ENCODE measurements at regions not wholly inside any gene's neighbourhood (a gene's known extent, or its start where the extent isn't known, plus 50 kb on each side); places are given as distances from the start of the nearest gene placed in this dataset.

GRCh38 chr7:68143345-68143744, 1146.7 kb downstream of the TYW1 start:
- no peak overlapping the region for H3K9ac ChIP-seq
- no peaks in the 10 kb centered on the region for H3K36me3 ChIP-seq
- H4K20me1 ChIP-seq, result no peaks in the 10 kb centered on the region
- H3K4me1 ChIP-seq, result peaks cover 0 to 29% (median 0%) of the 10 kb centered on the region in 10 experiments; a peak in 5 of 20 replicates
- TF ChIP-seq Cebpa-rat (IDR thresholded peaks at IDR 0.05), result no peak
- H3K4me3 ChIP-seq, result no peak overlapping the region
- peak overlapping the region in 1 of 11 experiments; percentile 22; a peak in 1 of 22 replicates for H3K4me2 ChIP-seq
- H3K9me3 ChIP-seq (replicated peaks in 1 of 11), result peaks cover 27 to 48% (median 35%) of the 10 kb centered on the region in 11 experiments
- peak overlapping the region in 1 of 11 experiments; percentile 29; a peak in 1 of 22 replicates for H3K27ac ChIP-seq
- H3K27me3 ChIP-seq, result no peaks in the 10 kb centered on the region

- Histone ChIP-seq H3K27ac (no peak overlapping the region), H3K9me3 (replicated peaks in 1 of 11) (peaks cover 27 to 32% (median 28%) of the 10 kb centered on the region in 11 experiments), H3K9ac (no peak overlapping the region), H3K4me2 (no peak overlapping the region), H3K4me1 (peaks cover 0 to 34% (median 0%) of the 10 kb centered on the region in 10 experiments; a peak in 5 of 20 replicates), H4K20me1 (no peaks in the 10 kb centered on the region), H3K27me3 (no peaks in the 10 kb centered on the region), H3K4me3 (no peak overlapping the region), H3K36me3 (no peaks in the 10 kb centered on the region)
- no peak for TF ChIP-seq Cebpa-rat (IDR thresholded peaks at IDR 0.05)
Observed at GRCh38 chr7:68146983-68147382, 1150.3 kb downstream of the TYW1 start.

GRCh38 chr7:68147614-68148238, 1151.1 kb downstream of the TYW1 start:
- peaks cover 19 to 25% (median 21%) of the 10 kb centered on the region in 11 experiments for H3K9me3 ChIP-seq (replicated peaks in 1 of 11)
- H3K4me1 ChIP-seq, result peaks cover 0 to 34% (median 0%) of the 10 kb centered on the region in 10 experiments; a peak in 5 of 20 replicates
- no peaks in the 10 kb centered on the region for H3K36me3 ChIP-seq
- no peak overlapping the region for H3K27ac ChIP-seq
- H3K4me2 ChIP-seq, result no peak overlapping the region
- no peaks in the 10 kb centered on the region for H3K27me3 ChIP-seq
- H3K4me3 ChIP-seq, result no peak overlapping the region
- no peaks in the 10 kb centered on the region for H4K20me1 ChIP-seq
- TF ChIP-seq Cebpa-rat (IDR thresholded peaks at IDR 0.05), result no peak
- H3K9ac ChIP-seq, result no peak overlapping the region

GRCh38 chr7:68148440-68148839, 1151.8 kb downstream of the TYW1 start:
- no peaks in the 10 kb centered on the region for H3K36me3 ChIP-seq
- H3K27ac ChIP-seq, result no peak overlapping the region
- no peak for TF ChIP-seq Cebpa-rat (IDR thresholded peaks at IDR 0.05)

GRCh38 chr7:68152205-68152604, 1155.6 kb downstream of the TYW1 start:
- TF ChIP-seq Cebpa-rat (IDR thresholded peaks at IDR 0.05), result no peak
- H3K4me1 ChIP-seq, result peaks cover 0 to 5% (median 0%) of the 10 kb centered on the region in 10 experiments; a peak in 3 of 20 replicates
- no peaks in the 10 kb centered on the region for H3K27me3 ChIP-seq
- H4K20me1 ChIP-seq, result no peaks in the 10 kb centered on the region
- H3K9me3 ChIP-seq (replicated peaks in 1 of 11), result peaks cover 8 to 16% (median 14%) of the 10 kb centered on the region in 11 experiments; a peak in 11 of 22 replicates
- no peaks in the 10 kb centered on the region for H3K36me3 ChIP-seq
- H3K4me3 ChIP-seq, result no peak overlapping the region
- no peak overlapping the region for H3K27ac ChIP-seq
- H3K9ac ChIP-seq, result no peak overlapping the region
- H3K4me2 ChIP-seq, result peak overlapping the region in 1 of 11 experiments; percentile 15; a peak in 1 of 22 replicates

More at GRCh38 chr7:68148440-68148839, 1151.8 kb downstream of the TYW1 start:
- Histone ChIP-seq H3K9me3 (replicated peaks in 1 of 11) (peaks cover 12 to 18% (median 14%) of the 10 kb centered on the region in 11 experiments), H3K27me3 (no peaks in the 10 kb centered on the region), H3K9ac (no peak overlapping the region), H3K4me2 (no peak overlapping the region), H4K20me1 (no peaks in the 10 kb centered on the region), H3K4me3 (no peak overlapping the region), H3K4me1 (peaks cover 0 to 32% (median 0%) of the 10 kb centered on the region in 10 experiments; a peak in 5 of 20 replicates)

- TF ChIP-seq Cebpa-rat (IDR thresholded peaks at IDR 0.05), result no peak
- H4K20me1 ChIP-seq, result no peaks in the 10 kb centered on the region
Observed at GRCh38 chr7:68155676-68156075, 1159.0 kb downstream of the TYW1 start.

GRCh38 chr7:68158686-68159295, 1162.2 kb downstream of the TYW1 start:
- Histone ChIP-seq H3K27ac (no peak overlapping the region), H3K4me2 (no peak overlapping the region), H3K9ac (no peak overlapping the region), H4K20me1 (no peaks in the 10 kb centered on the region), H3K4me1 (no peaks in the 10 kb centered on the region), H3K36me3 (no peaks in the 10 kb centered on the region), H3K4me3 (no peak overlapping the region), H3K27me3 (no peaks in the 10 kb centered on the region), H3K9me3 (replicated peaks in 1 of 11) (peaks cover 8 to 31% (median 14%) of the 10 kb centered on the region in 11 experiments; a peak in 13 of 22 replicates)
- no peak for TF ChIP-seq Cebpa-rat (IDR thresholded peaks at IDR 0.05)

More at GRCh38 chr7:68155676-68156075, 1159.0 kb downstream of the TYW1 start:
- peaks cover 8 to 31% (median 14%) of the 10 kb centered on the region in 11 experiments; a peak in 13 of 22 replicates for H3K9me3 ChIP-seq (replicated peaks in 1 of 11)
- H3K4me2 ChIP-seq, result no peak overlapping the region
- no peak overlapping the region for H3K4me3 ChIP-seq
- no peak overlapping the region for H3K27ac ChIP-seq
- H3K27me3 ChIP-seq, result no peaks in the 10 kb centered on the region
- H3K4me1 ChIP-seq, result peaks cover 0 to 3% (median 0%) of the 10 kb centered on the region in 10 experiments; a peak in 1 of 20 replicates
- no peak overlapping the region for H3K9ac ChIP-seq
- H3K36me3 ChIP-seq, result no peaks in the 10 kb centered on the region

GRCh38 chr7:68162712-68163111, 1166.1 kb downstream of the TYW1 start:
- H4K20me1 ChIP-seq, result no peaks in the 10 kb centered on the region
- H3K4me3 ChIP-seq, result no peak overlapping the region
- H3K36me3 ChIP-seq, result no peaks in the 10 kb centered on the region
- H3K4me2 ChIP-seq, result no peak overlapping the region
- no peaks in the 10 kb centered on the region for H3K27me3 ChIP-seq
- H3K27ac ChIP-seq, result no peak overlapping the region
- H3K9me3 ChIP-seq (replicated peaks in 1 of 11), result peaks cover 0 to 17% (median 0%) of the 10 kb centered on the region in 11 experiments; a peak in 6 of 22 replicates
- no peaks in the 10 kb centered on the region for H3K4me1 ChIP-seq
- no peak overlapping the region for H3K9ac ChIP-seq
- TF ChIP-seq Cebpa-rat (IDR thresholded peaks at IDR 0.05), result no peak

GRCh38 chr7:68166525-68166924, 1169.9 kb downstream of the TYW1 start:
- peaks cover 0 to 11% (median 8%) of the 10 kb centered on the region in 10 experiments; a peak in 7 of 20 replicates for H3K4me1 ChIP-seq
- H3K9ac ChIP-seq, result no peak overlapping the region
- no peaks in the 10 kb centered on the region for H3K27me3 ChIP-seq

More at GRCh38 chr7:68166525-68166924, 1169.9 kb downstream of the TYW1 start:
- H3K9me3 ChIP-seq (replicated peaks in 1 of 11), result peaks cover 0 to 5% (median 0%) of the 10 kb centered on the region in 11 experiments; a peak in 2 of 22 replicates
- H3K27ac ChIP-seq, result no peak overlapping the region
- no peak overlapping the region for H3K4me3 ChIP-seq
- no peaks in the 10 kb centered on the region for H3K36me3 ChIP-seq
- no peaks in the 10 kb centered on the region for H4K20me1 ChIP-seq
- H3K4me2 ChIP-seq, result no peak overlapping the region
- no peak for TF ChIP-seq Cebpa-rat (IDR thresholded peaks at IDR 0.05)

Data from BLaER1 treated with 17β-estradiol and CSF1 and Interleukin-3, amounts not matched to agents 10 nM and 100 nM (cell line).